ENCODE measurements at regions not wholly inside any gene's neighbourhood (a gene's known extent, or its start where the extent isn't known, plus 50 kb on each side); places are given as distances from the start of the nearest gene placed in this dataset.
"Not testable (repeated sequence)": the region's sequence is repeated elsewhere in the genome, so short reads cannot be mapped to it uniquely, and the experiment has no call there.

GRCh38 chr5:71401150-71401549 is 54.3 kb upstream of the BDP1 start:
- not testable (repeated sequence) for TF ChIP-seq CTCF, POLR2A, POLR2AphosphoS5, EP300 (IDR thresholded peaks at IDR 0.05)

Measured in suprapubic skin (tissue), 4 donors.